H1 (cell line): ENCODE measurements at regions not wholly inside any gene's neighbourhood (a gene's known extent, or its start where the extent isn't known, plus 50 kb on each side); places are given as distances from the start of the nearest gene placed in this dataset.

Source experiments
- CTCF ChIA-PET: fragments of 300-600 bp; sonication (Branson Sonifier 250); formaldehyde crosslinking; loops from one replicate; lab custom pipeline; 2021; ENCODE audit not compliant: partially characterized antibody; lab: Charles Lee
- POLR2A ChIA-PET: fragments of 300-600 bp; sonication (Branson Sonifier 250); formaldehyde crosslinking; loops from one replicate; lab custom pipeline; 2021; ENCODE audit warnings: inconsistent platforms; ENCODE audit not compliant: partially characterized antibody; lab: Charles Lee
- DNase-seq, 2 experiments: peaks; one replicate each; pipeline versions ENCODE4 v3.0.0 to v3.0.0-alpha.2; 2010 to 2022; ENCODE audit warnings: low spot score in 2 of 2, low read depth in 1 of 2, mixed read lengths in 1 of 2
- FAIRE-seq: peaks from 2 replicates; lab custom pipeline; 2011; peaks lifted over from hg19 to GRCh38; lab: Jason Lieb, UNC
- H2AFZ ChIP-seq: 2 replicates; pipeline ENCODE4 v1.8.1; 2012; ENCODE audit warnings: low read length, inconsistent platforms
- H2AK5ac ChIP-seq: 2 replicates; pipeline ENCODE4 v1.6.1; 2013; ENCODE audit warnings: low read depth, low read length
- H2BK120ac ChIP-seq: replicated peaks from 2 replicates; pipeline ENCODE3; 2013; ENCODE audit warnings: low read depth, low read length, inconsistent platforms
- H2BK12ac ChIP-seq: 2 replicates; pipeline ENCODE4 v1.6.1; 2013; ENCODE audit warnings: low read depth, low read length
- H2BK15ac ChIP-seq: 2 replicates; pipeline ENCODE4 v1.6.1; 2013; ENCODE audit warnings: low read length
- H2BK20ac ChIP-seq: 2 replicates; pipeline ENCODE4 v1.6.1; 2013; ENCODE audit warnings: low read length
- H2BK5ac ChIP-seq: 2 replicates; pipeline ENCODE4 v1.6.1; 2013; ENCODE audit warnings: low read depth, low read length
- H3K14ac ChIP-seq: 2 replicates; pipeline ENCODE4 v1.6.1; 2013; ENCODE audit warnings: inconsistent platforms; ENCODE audit not compliant: insufficient read length
- H3K18ac ChIP-seq: 2 replicates; pipeline ENCODE4 v1.6.1; 2013; ENCODE audit warnings: low read length; ENCODE audit errors: extremely low read depth
- H3K23ac ChIP-seq: 2 replicates; pipeline ENCODE4 v1.6.1; 2013; ENCODE audit warnings: inconsistent platforms; ENCODE audit not compliant: insufficient read length
- H3K23me2 ChIP-seq: 2 replicates; pipeline ENCODE4 v1.6.1; 2013; ENCODE audit warnings: low read depth, low read length
- H3K27ac ChIP-seq: 2 replicates; pipeline ENCODE4 v1.6.1; 2011; ENCODE audit warnings: low read depth, low read length, inconsistent platforms
- H3K27me3 ChIP-seq, 4 experiments: replicated peaks in 1 of 4; 1 replicate in 1 of 4; 2 replicates in 3 of 4; pipeline versions ENCODE4 v1.6.1 to v1.8.1; 2011 to 2013; ENCODE audit warnings: low read length in 3 of 4, mild to moderate bottlenecking in 3 of 4, inconsistent platforms in 2 of 4, mixed read lengths in 2 of 4, moderate library complexity in 1 of 4; ENCODE audit not compliant: control insufficient read depth in 3 of 4, insufficient read depth in 3 of 4; ENCODE audit errors: extremely low read depth in 1 of 4
- H3K36me3 ChIP-seq, 4 experiments: 2 replicates each; pipeline versions ENCODE4 v1.6.1 to v1.8.1; 2011 to 2013; ENCODE audit warnings: mild to moderate bottlenecking in 4 of 4, low read length in 3 of 4, moderate library complexity in 2 of 4, control low read depth in 1 of 4, inconsistent platforms in 1 of 4; ENCODE audit not compliant: insufficient read depth in 4 of 4, control insufficient read depth in 2 of 4
- H3K4ac ChIP-seq: replicated peaks from 2 replicates; pipeline ENCODE3; 2013; ENCODE audit warnings: low read length, low read depth, mixed read lengths, inconsistent platforms; ENCODE audit not compliant: insufficient read length
- H3K4me1 ChIP-seq, 4 experiments: replicated peaks in 1 of 4; 1 replicate in 1 of 4; 2 replicates in 3 of 4; pipeline versions ENCODE4 v1.6.1 to v1.8.1; 2011 to 2013; ENCODE audit warnings: low read length in 3 of 4, inconsistent platforms in 2 of 4, mixed read lengths in 1 of 4; ENCODE audit not compliant: insufficient read depth in 4 of 4, control insufficient read depth in 3 of 4
- H3K4me2 ChIP-seq, 2 experiments: 2 replicates each; pipeline versions ENCODE4 v1.6.1 to v1.8.1; 2011 to 2013; ENCODE audit warnings: low read depth in 2 of 2, low read length in 2 of 2, control low read depth in 1 of 2, inconsistent platforms in 1 of 2, mild to moderate bottlenecking in 1 of 2; ENCODE audit not compliant: insufficient read depth in 1 of 2
- H3K4me3 ChIP-seq, 4 experiments: fragments of 200-600, 300-600 bp in 1 of 4; sonication (generic), shearing (Covaris generic), sonication (Bioruptor Twin) in 1 of 4; 2 replicates each; pipeline versions ENCODE4 v1.5.1 to v1.8.1; 2011 to 2016; ENCODE audit warnings: low read length in 4 of 4, low read depth in 3 of 4, control low read depth in 2 of 4, inconsistent platforms in 2 of 4, mild to moderate bottlenecking in 2 of 4, mixed read lengths in 1 of 4, moderate library complexity in 1 of 4; ENCODE audit not compliant: insufficient read depth in 2 of 4; ENCODE audit errors: extremely low read depth in 1 of 4
- H3K56ac ChIP-seq: replicated peaks from 2 replicates; pipeline ENCODE3; 2013; ENCODE audit warnings: low read depth, mild to moderate bottlenecking, mixed read lengths, low read length, inconsistent platforms; ENCODE audit not compliant: insufficient read length
- H3K79me1 ChIP-seq: 2 replicates; pipeline ENCODE4 v1.6.1; 2013; ENCODE audit warnings: low read depth, low read length, control low read depth
- H3K79me2 ChIP-seq, 2 experiments: 2 replicates each; pipeline versions ENCODE4 v1.6.1 to v1.8.1; 2012 to 2013; ENCODE audit warnings: low read length in 2 of 2, mild to moderate bottlenecking in 2 of 2, inconsistent platforms in 1 of 2; ENCODE audit not compliant: insufficient read depth in 2 of 2, control insufficient read depth in 1 of 2
- H3K9ac ChIP-seq, 4 experiments: replicated peaks in 1 of 4; 1 replicate in 1 of 4; 2 replicates in 3 of 4; pipeline versions ENCODE4 v1.6.1 to v1.8.1; 2011 to 2013; ENCODE audit warnings: low read depth in 3 of 4, low read length in 3 of 4, control low read depth in 2 of 4, mild to moderate bottlenecking in 2 of 4, moderate library complexity in 2 of 4, inconsistent platforms in 1 of 4; ENCODE audit errors: extremely low read depth in 1 of 4
- H3K9me3 ChIP-seq, 2 experiments: 2 replicates each; pipeline versions ENCODE4 v1.6.1 to v1.8.1; 2012 to 2013; ENCODE audit warnings: mild to moderate bottlenecking in 2 of 2, moderate library complexity in 2 of 2, control low read depth in 1 of 2, inconsistent platforms in 1 of 2, low read depth in 1 of 2, low read length in 1 of 2, mixed read lengths in 1 of 2; ENCODE audit not compliant: insufficient read depth in 2 of 2
- H4K20me1 ChIP-seq, 2 experiments: replicated peaks in 1 of 2; 2 replicates each; pipeline versions ENCODE3 to v1.8.1; 2011 to 2013; ENCODE audit warnings: inconsistent platforms in 2 of 2, low read length in 2 of 2, mild to moderate bottlenecking in 1 of 2; ENCODE audit not compliant: insufficient read depth in 2 of 2, control insufficient read depth in 1 of 2
- H4K5ac ChIP-seq: 2 replicates; pipeline ENCODE4 v1.6.1; 2013; ENCODE audit warnings: low read length, low read depth, mixed read lengths, inconsistent platforms; ENCODE audit not compliant: insufficient read length
- H4K8ac ChIP-seq: 2 replicates; pipeline ENCODE4 v1.8.0; 2013; ENCODE audit warnings: mild to moderate bottlenecking, moderate library complexity, low read length, inconsistent platforms; ENCODE audit not compliant: insufficient read depth; ENCODE audit errors: extremely low read depth
- H4K91ac ChIP-seq: replicated peaks from 2 replicates; pipeline ENCODE3; 2013; ENCODE audit warnings: low read length, mixed read lengths, inconsistent platforms; ENCODE audit not compliant: insufficient read length
- BRCA1 ChIP-seq: IDR thresholded peaks from 2 replicates; pipeline ENCODE4 v1.6.1; 2012; ENCODE audit warnings: low read depth, low read length, improper control_type of control experiment
- CBX5 ChIP-seq: fragments of 300-800, 300-1000 bp; sonication (generic); IDR thresholded peaks from 2 replicates; pipeline ENCODE4 v1.7.1; 2016; ENCODE audit warnings: antibody characterized with exemption, low read length, low read depth
- CBX8 ChIP-seq: fragments of 300-800, 300-1000 bp; sonication (generic); IDR thresholded peaks from 2 replicates; pipeline ENCODE4 v1.7.1; 2016; ENCODE audit warnings: low read depth, low read length, borderline replicate concordance
- CREB1 ChIP-seq: IDR thresholded peaks from 2 replicates; pipeline ENCODE4 v1.6.1; 2012; ENCODE audit warnings: inconsistent platforms
- EGR1 ChIP-seq: IDR thresholded peaks from 2 replicates; pipeline ENCODE4 v1.6.1; 2011; ENCODE audit warnings: low read depth, low read length, borderline replicate concordance
- HDAC2 ChIP-seq, 2 experiments: fragments of 300-600 bp in 1 of 2; sonication (generic) in 1 of 2; IDR thresholded peaks; 2 replicates each; pipeline ENCODE4 v1.6.1; 2011 to 2012; ENCODE audit warnings: low read depth in 2 of 2, low read length in 2 of 2, mild to moderate bottlenecking in 2 of 2, moderate library complexity in 2 of 2, borderline replicate concordance in 1 of 2, inconsistent platforms in 1 of 2
- MAFK ChIP-seq: IDR thresholded peaks from 2 replicates; pipeline ENCODE4 v1.6.1; 2012; ENCODE audit warnings: low read depth, mild to moderate bottlenecking, improper control_type of control experiment, low read length
- NRF1 ChIP-seq: IDR thresholded peaks from 2 replicates; pipeline ENCODE4 v1.6.1; 2011; ENCODE audit warnings: mild to moderate bottlenecking, low read depth, low read length, improper control_type of control experiment
- SP2 ChIP-seq: IDR thresholded peaks from 2 replicates; pipeline ENCODE4 v1.6.1; 2012; ENCODE audit warnings: mild to moderate bottlenecking, low read length, inconsistent platforms
- SP4 ChIP-seq: IDR thresholded peaks from 2 replicates; pipeline ENCODE4 v1.6.1; 2012; ENCODE audit warnings: low read length, inconsistent platforms
- TEAD4 ChIP-seq: IDR thresholded peaks from 2 replicates; pipeline ENCODE4 v1.6.1; 2012; ENCODE audit warnings: low read depth, low read length, inconsistent platforms, mixed read lengths
- WGBS, 2 experiments: shearing (Covaris generic) in 1 of 2; methylation state at CpG; one replicate each; pipeline versions ENCODE4 v1.1.6 to v1.1.7; 2013 to 2015; ENCODE audit warnings: low lambda C conversion rate in 2 of 2, mixed read lengths in 2 of 2, inconsistent platforms in 1 of 2, low coverage in 1 of 2, missing lambda C conversion rate in 1 of 2; ENCODE audit not compliant: insufficient replicate concordance in 2 of 2, insufficient coverage in 1 of 2, insufficient read length in 1 of 2; ENCODE audit errors: extremely low coverage in 1 of 2, missing lambda C conversion rate in 1 of 2; 5-methylcytosine and 5-hydroxymethylcytosine counted together
- TF ChIP-seq, protein P1 (sequence below): IDR thresholded peaks from 2 replicates; pipeline ENCODE4 v1.6.1; 2012; ENCODE audit warnings: low read length, inconsistent platforms

DNA sequence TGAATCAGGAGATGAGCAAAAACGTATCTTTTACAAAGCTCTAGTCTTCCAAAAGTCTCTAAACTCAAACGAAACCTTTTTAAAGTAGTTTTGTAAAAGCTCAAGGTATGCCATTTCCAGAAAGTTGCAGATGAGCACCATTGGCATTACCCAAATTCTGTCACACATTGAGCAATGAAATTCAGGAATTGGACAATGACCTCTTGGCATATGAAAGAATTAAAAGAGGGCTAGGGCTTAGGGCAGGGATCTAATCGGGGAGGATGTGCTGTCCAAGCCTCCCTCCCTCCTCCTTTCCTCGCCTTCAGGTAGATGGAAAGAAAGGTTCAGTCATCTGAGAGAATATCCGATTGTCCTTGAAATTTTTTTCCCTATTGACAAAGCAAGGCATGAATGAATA lies 133.1 kb upstream of the CPNE4 start:
- Histone ChIP-seq H3K9me3 (no peaks in the 10 kb centered on the region), H2AK5ac (no peak overlapping the region), H3K4me2 (no peak overlapping the region), H3K36me3 (no peaks in the 10 kb centered on the region), H4K20me1 (no peaks in the 10 kb centered on the region), H3K23me2 (peaks cover 2% of the 10 kb centered on the region; the same call in 1 of the 2 replicates), H3K4me3 (no peak overlapping the region), H2BK15ac (no peak overlapping the region), H3K27me3 (no peaks in the 10 kb centered on the region)
- CTCF ChIA-PET = no interaction called here
- POLR2A ChIA-PET = no interaction called here
- no peak for DNase-seq
- TF ChIP-seq, protein P1, sequence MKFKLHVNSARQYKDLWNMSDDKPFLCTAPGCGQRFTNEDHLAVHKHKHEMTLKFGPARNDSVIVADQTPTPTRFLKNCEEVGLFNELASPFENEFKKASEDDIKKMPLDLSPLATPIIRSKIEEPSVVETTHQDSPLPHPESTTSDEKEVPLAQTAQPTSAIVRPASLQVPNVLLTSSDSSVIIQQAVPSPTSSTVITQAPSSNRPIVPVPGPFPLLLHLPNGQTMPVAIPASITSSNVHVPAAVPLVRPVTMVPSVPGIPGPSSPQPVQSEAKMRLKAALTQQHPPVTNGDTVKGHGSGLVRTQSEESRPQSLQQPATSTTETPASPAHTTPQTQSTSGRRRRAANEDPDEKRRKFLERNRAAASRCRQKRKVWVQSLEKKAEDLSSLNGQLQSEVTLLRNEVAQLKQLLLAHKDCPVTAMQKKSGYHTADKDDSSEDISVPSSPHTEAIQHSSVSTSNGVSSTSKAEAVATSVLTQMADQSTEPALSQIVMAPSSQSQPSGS = no peak
- TF ChIP-seq TEAD4 (no peak), EGR1 (no peak), BRCA1 (no peak), CBX5 (no peak), SP4 (no peak), CREB1 (no peak), MAFK (no peak), HDAC2 (IDR thresholded peaks at IDR 0.05; ENCODE audit: borderline replicate concordance in 1 of 2, low read depth in 2 of 2, low read length in 2 of 2) (no peak), SP2 (no peak), NRF1 (no peak), CBX8 (no peak)
- TF ChIP-seq, all 59 proteins: peak for 0
- Histone ChIP-seq H3K79me1 (no peaks in the 10 kb centered on the region), H2BK5ac (no peak overlapping the region), H2BK120ac (no peak overlapping the region), H4K8ac (no peak overlapping the region), H3K4ac (no peak overlapping the region), H3K56ac (no peak overlapping the region), H3K9ac (no peak overlapping the region), H4K5ac (no peak overlapping the region), H4K91ac (no peak overlapping the region), H2AFZ (no peak overlapping the region), H2BK20ac (no peak overlapping the region), H3K79me2 (no peaks in the 10 kb centered on the region), H3K23ac (no peak overlapping the region), H3K18ac (no peak overlapping the region), H3K14ac (no peak overlapping the region), H2BK12ac (no peak overlapping the region), H3K27ac (no peak overlapping the region), H3K4me1 (no peaks in the 10 kb centered on the region)
- no peak for FAIRE-seq
- WGBS, 2 experiments = 73% methylated on average over 5 of the region's 5 CpGs; no CpG with 5 or more reads in 1 of the 2 experiments
